RPMI7951 (cell line): ENCODE measurements at regions not wholly inside any gene's neighbourhood (a gene's known extent, or its start where the extent isn't known, plus 50 kb on each side); places are given as distances from the start of the nearest gene placed in this dataset.

Experiments
- DNase-seq: peaks from one replicate; pipeline ENCODE4 v3.0.0-alpha.2; 2012; ENCODE audit warnings: low read depth

DNA sequence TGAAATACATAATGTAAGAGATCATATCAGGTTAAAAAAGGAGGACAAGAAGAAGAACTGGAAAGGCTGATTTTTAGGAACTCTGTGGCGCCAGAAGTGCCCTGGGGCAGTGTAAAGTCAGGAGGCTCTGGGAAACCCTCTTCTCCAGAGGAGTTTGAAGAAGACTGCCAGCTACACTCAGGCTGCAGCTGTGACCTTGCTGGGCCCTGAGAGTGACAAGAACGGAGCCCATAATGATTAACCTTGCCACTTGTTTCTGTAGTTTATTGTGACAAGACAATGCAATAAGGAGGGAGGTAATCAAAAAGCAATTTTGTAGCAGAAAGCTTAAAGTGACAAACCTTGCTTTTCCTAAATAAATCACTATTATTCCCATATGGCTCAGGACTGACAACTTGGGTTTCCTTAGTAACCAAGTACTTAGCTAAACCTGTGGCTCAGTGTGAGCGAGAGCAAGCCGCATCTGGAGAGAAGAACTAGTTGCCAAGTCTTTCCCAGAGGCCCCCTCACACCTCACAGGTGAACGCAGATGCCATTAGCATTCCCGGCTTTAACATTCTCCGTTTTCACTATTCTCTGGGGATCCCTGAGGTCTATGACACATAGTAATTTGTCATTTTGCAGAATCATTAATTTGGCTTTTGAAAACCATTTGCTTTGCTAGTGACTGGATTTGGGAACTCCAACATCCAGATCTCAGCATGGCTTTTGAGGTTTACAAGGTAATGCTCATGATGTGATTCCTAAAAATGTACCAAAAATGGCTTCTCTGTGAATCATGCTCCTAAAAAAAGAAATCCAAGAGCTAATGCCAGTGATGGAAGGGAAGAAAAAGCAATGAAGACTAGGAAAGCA, 115.9 kb downstream of the OMA1 start:
- peak; percentile 50 for DNase-seq

DNA sequence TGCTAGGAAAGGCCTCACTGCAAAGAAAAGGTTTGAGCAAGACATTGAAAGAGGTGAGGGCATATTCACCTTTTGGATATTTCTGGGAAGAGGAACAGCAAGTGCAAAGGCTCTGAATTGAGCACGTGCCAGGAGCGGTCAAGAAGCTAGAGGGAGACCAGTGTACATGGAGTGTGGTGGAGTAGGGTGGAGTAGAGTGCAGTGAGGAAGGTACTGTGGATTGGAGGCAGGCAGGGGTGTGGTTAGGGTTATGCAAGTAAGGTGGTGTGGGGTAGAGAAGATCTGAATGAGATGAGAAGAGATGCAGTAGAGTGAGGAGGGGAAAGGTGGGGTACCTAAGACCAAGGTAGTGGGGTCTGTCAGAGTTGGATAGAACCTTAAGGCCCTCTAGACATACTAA, 119.6 kb downstream of the OMA1 start:
- no peak for DNase-seq

DNA sequence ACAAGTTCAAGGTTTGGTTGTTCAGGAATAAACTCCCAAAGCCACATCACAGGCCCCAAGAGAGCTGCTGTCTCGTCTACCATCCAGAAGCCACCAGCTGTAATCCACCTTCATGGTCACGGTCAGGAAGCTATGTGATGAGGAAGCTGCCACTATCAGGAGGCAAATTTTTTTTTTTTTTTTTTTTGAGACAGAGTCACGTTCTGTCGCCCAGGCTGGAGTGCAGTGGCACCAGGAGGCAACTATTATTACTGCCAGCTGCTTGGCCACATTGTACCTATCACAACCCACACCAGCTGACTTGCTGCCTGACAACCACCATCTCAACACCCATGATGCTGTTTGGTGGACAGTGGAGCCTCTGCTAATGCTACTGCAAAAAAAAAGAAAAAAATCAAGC, 124.1 kb downstream of the OMA1 start:
- no peak for DNase-seq

DNA sequence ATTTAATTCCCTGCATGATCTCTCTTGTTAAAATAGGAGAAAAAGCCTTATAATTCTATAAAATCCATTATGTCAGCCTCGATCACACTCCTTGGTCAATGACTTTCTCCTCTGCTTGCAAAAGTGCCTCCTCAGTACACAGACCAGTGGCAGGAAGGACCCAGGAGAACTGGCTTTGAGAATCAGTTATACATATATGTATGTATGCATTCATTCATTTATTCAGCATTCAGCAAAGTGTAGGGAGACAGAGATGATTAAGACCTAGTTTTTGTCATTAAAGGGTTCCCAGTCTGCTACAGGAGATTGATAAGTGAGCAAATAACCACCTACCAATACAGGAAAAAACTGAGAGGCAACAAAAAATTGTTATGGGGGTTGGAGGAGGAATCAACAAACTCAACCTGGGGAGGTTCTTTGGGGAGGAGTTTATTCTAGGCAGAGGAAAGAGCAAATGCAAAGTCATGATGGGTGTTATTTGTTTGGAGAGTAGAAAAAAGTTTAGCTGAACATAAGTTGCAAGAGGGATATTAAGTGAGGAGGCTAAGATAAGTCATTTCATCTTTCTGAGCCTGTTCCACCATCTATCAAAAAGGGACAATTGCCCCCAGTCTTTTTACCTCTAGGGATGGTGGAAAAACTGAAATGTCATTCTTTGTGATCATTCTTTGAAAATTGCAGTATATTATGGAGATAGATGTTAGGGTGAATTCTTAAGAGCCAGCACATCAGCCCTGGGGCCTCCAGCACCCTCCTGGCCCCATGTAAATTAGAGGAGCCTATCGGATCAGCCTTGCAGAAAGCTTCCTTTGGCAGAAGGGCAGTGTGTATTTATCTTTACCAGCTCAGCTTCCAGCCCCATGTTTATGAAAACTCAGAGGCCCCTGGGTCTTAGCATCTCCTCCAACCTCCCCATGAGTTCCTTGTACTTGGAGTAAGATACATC, 128.0 kb downstream of the OMA1 start:
- no peak for DNase-seq

DNA sequence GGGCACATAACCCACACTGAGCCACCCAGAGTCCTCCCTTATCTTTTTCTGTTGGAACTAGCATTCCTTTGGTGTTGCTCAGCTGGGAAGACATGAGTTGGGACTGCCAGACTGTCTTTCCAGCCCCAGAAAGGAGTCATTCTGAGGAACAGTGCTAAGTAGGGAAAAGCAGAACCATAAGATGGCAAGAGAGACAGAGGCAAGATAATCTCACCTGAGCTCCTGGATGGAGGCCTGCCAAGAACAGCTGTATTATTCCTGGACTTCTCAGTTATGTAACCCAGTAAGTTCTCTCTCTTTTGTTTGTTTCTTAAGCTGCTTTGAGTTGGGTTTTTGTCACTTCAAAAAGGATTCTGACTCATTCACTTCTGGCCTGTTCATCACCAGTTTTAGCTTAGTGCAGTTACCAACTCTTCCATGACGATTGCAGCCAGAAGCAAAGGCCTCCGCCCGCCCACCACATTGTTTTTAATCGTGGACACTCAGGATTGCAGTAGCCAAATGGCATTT, 134.4 kb downstream of the OMA1 start:
- peak; percentile 83 for DNase-seq

DNA sequence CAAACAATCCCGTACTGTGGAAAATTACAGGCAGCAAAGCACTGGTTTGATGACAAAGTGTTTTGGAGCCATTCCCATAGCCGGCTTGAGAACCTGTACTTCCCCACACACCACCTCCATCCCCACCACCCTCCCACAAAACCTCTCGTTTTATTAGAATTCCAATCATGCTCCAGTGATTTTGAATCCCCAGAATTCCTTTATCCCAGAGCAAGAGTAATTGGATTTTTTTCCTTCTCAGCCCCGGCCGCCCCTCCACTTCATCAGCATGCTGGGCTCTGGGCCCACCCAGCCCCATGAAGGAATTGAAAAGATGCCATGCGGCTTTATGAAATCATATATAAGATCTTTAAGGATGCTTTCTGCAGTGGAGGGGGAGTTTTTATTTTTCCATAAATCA, 136.6 kb downstream of the OMA1 start:
- peak; percentile 90 for DNase-seq

DNA sequence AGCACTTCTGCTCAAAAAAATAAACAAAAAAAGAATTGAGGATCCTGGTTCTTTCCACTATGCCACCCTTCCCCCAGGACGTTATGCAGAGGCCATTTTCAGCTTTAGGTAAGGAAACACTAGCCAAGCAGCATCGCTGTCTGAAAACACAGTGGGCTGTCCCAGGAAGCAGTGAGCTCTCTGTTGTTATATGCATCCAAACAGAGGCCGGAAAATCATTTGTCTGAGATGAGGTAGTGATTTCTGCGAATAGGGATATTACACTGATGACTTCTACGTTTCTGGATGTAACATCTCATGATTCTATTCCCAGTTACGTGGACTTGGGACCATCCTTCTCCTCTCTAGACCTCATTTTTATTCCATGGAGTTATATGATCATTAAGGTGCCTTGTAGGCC, 137.2 kb downstream of the OMA1 start:
- no peak for DNase-seq

DNA sequence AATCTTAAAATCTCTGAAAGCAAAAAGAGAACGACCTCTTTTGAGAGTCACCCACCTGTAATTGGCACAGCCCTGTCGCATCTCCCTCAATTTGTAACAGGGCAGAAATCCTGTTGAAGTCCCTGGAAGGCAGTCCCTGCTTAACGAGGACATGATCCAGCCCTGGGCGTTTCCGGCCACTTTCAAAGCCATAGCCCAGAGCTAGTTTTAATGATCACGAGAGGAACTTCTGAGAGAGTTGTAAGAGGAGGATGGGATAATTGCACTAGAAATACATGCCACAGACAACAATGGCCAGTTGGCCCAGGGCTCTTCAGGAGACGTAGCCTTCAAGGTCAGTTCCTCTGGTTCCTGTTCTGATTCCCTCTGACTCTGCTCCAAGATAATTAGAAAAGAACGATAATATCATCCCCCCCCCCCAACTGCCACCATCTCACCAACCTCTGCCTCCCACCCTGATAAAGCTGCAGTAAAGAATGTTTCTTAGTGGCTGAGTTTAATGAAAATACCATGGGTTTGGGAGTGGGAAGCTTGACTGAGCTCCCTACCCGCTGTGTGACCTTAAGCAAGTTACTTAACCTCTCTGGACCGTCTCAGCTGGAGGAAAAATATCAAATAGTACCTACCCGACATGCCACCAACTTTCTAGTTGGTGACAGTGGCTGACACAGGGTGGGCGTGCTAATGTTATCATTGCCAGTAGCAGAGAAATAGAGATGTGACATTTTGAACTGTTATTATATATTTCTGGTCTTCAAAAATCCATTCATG, 140.0 kb downstream of the OMA1 start:
- DNase-seq, result peak; percentile 54

DNA sequence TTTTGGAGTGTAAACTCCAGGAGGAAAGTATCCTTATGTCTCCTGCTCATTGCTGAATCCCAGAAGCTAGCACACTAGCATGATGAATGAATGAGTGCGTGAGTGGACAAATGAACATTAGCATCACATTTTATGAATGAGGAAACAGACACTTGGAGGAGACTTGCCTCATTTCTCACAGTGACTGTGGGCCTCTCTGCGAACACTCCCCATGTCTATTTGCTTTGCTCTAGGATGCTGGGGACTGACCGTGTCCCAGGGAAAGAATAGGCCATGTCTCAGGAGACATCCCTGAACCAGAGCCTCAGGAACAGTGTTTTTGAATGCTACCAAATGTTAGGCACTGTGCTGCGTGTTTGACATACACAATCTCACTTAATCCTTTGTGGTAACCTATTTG, 140.9 kb downstream of the OMA1 start:
- DNase-seq, result no peak

DNA sequence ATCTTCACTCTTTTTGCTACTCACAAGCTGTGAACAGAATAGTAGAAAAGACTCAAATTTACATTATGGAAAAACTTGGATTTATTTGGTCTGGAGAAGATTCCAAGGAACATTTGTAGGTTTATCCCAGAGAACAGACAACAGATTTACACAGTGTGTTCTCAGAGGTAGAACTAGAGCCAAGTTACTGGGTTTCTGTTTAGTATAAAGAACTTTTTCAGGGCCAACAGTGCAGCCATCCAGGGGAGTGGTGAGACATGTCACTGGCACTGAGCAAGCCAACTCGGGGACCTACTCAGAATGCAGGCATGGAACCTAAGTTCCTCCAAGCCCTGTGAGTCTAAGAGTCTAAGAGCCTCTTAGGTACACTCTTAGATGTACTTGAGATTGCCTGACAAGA, 142.6 kb downstream of the OMA1 start:
- DNase-seq, result no peak

DNA sequence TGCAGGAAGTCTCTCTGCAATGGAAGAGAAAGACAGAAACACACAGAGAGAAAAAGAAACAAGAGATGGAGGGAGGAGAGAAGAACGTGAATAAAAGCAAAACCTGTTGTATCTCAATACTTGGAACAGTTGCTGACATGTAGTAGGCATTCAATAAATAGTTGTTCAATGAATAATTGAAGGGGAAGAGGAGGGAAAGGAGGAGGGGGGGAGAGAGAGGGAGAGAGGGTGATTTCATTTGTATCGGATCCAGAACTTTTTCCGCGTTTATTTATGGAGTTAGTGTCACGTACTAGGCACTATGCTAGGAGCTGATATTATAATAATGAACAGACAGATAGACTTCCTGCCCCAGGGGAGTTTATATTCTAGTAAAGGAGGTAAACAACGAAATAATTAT, 144.1 kb downstream of the OMA1 start:
- DNase-seq, result peak; percentile 55

DNA sequence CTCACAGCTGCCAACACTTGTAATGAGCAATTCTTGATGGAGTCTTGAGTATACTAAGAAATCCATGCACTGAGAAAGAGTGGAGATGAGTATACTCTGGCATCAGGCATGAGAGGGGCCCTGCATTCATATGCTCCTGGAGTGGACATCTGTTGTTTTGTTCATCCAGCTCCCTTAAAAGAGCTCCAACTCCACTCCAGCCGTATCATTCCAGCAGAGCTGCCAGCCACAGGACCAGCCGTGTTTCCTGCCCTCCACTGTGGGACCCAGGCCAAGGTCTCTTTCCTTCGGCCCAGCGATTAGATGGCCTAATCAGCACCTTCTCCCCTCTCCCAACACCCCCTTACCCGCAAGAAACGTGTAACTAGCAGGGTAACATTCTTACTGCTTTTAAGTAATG, 144.5 kb downstream of the OMA1 start:
- peak; percentile 70 for DNase-seq

DNA sequence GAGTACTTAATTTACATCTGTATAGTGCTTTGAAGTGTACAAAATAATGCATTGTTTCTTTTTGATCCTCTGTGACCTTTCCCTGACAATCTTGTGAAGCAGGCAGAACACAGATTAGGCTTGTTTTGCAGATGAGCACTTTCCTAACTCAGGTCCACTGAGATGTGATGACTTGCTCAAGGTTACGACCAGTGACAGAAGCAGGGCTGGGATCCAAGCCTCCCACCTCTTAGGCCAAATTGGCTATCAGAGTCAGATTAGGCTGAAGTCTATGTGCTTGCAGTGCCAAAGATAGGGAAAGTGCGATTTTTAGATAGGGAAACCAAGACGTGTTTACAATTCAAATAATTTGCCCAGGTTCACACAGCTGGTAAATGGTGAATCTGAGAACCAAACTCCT, 147.3 kb downstream of the OMA1 start:
- no peak for DNase-seq

DNA sequence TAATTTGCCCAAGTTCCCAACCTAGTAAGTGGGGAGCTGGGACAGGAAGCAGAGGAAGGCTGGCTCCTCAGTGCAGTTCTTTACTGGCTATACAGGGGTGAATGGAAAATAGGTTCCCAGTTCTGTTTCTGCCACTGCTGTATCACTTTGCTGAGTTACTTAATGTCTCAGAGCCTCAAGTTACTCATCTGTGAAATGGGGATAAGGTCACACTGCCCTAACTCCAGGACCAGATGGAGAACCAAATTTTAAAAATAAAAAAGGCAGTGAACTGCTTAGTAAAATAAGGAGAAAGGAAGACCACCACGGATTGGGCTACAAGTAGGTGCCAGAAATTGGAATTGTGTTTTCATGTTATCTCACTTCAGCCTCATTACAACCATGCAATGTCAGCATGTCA, 147.8 kb downstream of the OMA1 start:
- DNase-seq, result no peak

DNA sequence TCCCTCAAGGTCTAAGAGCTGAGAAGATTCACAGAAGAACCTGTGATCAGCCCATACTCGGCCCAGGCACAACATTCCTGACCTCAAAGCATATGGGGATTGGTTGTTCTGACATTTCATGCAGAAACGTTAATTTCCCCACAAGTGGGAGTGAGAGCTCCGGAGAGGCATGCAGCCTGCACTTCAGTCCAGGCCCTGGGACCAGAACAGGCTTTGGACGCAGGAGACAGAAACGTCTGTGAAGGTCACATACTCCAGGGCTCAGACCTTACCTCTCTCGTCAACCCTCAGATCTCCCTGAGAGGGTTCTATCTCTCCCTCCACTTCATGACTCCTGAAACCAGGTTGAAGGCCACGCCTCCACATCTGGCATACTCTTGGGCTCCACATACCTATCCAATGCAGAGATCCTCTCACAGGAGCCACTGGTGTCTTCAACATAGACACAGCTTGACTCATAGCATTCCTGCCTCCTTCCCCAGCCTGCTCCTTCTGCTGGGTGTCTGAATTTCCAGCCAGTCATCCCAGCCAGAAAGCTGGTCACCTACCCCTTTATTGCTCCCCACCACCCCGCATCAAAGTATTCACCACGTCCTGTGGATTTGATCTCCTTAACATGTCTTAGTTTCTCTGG, 149.2 kb downstream of the OMA1 start:
- peak; percentile 74 for DNase-seq

DNA sequence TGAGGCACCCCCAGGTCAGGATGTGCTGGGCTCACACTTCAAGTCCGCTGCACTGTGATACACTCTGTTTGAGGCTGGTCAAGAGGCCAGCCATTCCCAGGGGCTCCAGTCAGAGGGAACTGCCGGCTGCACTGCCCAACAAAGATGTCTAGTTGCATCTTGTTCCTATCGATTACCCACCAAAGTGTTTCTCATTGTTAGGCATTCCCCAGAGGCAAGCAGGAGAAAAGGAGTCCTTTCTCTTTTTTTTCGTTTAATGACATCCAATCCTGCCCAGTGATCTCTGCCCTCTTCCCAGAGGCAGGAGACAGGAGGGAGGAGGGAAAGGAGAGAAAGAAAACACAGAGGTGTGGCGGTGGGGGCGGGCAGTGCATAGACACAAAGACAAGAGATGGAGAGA, 150.4 kb downstream of the OMA1 start:
- DNase-seq, result no peak

DNA sequence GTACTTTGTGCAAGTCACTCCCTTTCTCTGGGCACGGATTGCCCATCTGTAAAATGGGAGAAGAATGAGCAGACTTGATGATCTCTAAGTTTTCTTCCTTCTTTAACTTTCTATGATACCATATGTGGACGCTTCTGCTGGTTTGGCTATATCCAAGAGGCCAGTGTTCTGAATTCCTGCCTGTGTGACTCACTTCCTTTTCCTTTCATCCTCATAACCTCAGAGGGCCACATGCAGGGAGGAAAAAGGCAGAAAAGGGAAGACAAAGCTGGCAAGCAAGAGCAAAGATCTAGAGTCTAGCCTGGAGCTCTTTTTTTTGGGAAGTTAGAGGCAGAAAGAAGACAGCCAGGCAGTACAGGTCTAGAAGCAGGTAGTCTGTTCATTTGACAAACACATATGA, 151.2 kb downstream of the OMA1 start:
- peak; percentile 98 for DNase-seq

DNA sequence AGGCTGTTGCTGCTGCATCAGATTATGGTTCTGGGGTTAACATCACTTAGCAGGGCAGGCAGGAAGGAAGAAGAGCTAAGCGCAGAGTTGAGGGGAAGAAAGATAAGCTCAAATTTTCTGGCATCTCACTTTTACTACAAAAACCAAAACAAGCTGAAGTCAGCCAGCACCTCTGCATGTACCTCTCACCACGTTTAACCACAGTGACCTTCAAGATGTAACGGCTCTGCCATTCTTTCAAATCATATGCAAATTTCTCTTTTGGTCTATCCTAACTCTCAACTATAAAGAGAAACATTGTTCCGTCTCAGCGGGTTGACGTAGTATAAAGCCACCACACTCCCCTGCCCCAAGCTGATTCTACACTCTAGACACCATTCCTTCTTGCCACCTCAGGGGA, 154.4 kb downstream of the OMA1 start:
- DNase-seq, result no peak

DNA sequence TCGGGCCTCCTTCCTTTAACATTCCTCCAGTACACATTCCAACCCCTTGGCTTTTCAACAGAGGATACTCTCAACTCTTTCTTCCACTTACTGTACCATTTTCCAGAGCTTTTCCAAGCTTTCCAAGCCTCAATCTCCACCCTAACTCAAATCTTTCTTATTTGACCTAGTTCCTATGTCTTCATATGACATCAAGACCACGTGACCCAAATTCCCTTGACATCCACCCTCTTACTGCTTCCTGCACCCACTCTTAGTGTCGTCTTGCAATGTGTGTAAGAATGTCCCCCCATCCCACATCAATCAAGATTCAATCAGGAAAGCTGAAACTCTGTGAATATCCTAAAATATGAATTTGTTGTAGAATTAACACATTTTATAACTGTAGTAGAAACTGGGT, 155.0 kb downstream of the OMA1 start:
- no peak for DNase-seq

DNA sequence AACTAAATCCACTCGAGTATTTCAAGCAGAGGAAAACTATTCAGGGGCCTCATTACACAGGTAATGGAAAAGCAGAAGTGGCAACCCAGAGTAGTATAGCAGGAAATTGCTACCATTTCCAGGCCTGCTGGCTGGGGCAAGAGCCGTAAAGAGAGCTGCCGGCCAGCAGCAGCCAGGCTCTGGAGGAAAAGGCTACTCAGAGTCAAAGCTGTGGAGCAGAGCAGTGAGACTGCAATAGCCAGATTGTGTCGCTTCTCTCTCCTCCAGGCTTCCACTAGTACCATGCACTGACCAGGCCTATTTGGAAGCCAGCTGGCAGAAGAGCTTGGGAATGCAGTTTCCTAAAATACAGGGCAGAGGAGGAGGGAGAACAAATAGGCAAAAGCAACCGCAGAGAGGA, 155.5 kb downstream of the OMA1 start:
- no peak for DNase-seq

DNA sequence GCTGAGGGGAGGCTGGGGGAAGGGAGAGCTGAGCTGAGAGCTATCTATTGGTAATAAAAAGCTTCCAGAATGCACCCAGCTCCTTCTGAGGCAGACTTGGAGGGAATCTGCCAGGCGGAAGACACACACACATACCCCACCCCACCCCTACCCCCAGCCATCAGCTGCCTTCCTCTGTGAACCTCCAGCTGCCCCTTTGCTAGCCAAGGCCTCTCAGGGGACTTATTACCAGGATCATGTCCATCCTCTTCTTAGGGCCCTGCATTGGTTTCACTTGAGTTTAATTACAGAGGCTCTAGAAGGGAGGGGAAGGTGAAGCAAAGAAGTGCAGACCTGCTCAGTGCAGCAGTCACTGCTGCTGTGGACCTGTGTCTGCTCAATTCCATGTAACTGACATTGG, 156.4 kb downstream of the OMA1 start:
- no peak for DNase-seq

DNA sequence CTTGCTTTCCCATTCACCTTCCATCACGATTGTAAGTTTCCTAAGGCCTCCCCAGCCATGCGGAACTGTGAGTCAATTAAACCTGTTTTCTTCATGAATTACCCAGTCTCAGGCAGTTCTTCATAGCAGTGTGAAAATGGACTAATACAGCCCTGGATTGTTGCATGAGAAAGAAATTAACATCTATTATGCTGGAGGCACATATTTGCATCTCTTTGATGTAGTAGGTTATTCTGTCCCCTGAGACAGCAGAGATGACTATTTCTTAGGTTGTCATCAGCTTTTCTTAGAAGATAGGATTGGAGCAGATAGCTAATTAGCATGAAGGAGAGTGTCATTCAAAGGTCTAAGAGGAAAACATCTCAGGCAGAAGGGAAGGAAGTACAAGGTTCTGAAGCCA, 166.2 kb downstream of the OMA1 start:
- DNase-seq, result no peak
